Inflammatory macrophage treated with lipopolysaccharide for 1 hour (primary cell): ENCODE measurements at regions not wholly inside any gene's neighbourhood (a gene's known extent, or its start where the extent isn't known, plus 50 kb on each side); places are given as distances from the start of the nearest gene placed in this dataset.

Experiments
- DNase-seq, 2 donors: peaks; one replicate each; pipeline ENCODE4 v3.0.0-alpha.2; 2020 to 2022

DNA sequence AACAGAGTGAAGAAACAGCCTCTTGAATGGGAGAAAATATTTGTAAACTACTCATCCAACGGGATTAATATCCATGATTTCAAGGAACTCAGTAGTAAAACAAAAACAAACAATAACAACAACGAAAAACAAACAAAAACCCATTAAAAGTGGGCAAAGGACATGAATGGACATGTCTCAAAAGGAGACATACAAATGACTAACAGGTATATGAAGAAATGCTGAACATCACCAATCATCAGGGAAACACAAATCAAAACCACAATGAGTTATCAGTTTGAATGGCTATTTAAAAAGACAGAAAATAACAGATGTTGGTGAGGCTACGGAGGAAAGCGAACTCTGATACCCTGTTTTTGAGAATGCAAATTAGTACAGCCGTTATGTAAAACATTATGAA, 224.8 kb upstream of the NRXN1 start:
- no peak for DNase-seq

DNA sequence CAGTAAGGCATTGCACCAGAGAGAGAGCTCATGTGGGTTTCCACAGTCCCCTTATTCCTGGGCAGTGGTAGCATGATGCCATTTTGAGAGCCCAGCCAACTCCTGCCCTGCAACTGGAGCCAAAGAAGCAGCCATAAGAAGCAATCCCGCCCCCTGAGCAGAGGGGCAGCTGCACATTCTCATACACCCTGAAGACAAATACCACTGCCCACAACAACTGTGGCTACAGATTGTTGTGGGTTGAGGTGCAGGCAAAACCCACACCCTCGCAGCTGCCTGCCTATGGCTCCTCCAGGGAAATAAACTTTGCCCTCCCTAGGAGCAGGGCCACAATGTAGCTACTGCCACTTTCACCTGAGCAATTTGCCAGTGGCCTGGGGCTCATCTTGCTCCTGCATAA, 219.4 kb upstream of the NRXN1 start:
- no peak for DNase-seq

DNA sequence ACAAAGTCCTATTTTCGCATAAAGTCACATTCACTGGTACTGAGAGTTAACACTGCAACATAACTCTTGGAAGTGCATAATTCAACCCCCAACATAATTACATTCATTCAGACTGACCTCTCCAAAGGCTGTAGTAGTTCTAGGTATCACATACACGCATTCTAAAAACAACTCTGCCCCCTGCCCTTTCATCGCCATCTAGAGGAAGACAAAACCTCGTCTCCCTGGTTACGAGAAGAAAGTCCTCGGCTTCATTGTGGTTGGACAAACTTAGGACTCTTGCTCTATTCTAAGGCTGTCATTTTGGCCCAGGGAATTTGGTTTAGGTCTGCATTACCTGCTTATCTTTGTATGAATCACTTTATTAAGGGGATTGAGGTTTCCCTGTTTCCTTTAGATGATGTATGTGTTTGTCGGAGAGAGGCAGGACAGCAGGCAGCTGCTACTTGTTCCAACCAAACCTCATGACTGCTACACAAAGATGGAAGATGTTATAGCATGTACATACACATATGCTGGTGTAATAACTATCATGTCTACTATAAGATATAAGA, 215.4 kb upstream of the NRXN1 start:
- no peak for DNase-seq

DNA sequence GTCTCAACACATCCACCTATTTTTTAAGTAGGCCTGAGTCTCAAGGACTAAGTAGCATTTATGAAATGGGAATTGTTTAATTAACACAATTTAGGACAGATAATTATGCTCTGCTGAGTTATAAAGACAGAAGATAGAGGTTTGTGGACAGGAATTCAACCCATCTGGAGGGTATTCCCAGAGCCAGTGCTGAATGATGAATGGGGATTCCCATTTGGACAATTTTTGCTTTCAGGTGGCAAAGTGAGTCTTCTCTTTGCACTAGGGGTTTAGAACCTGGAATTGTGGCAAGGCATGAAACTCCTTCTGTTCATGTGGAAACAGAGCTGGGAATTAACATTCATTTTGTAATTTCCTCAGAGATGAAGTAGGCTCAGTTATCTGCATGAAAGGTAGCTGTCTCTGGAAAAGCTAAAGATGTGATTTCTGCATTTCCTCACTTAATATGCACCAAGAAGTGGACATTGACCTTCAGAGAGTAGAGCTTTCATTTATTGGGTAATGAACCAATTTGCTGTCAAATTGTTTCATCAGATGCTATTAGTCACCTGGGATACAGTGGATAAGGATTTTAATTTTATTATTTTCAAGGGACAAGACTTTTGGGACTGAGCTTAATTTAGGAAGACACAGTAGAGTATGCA, 212.1 kb upstream of the NRXN1 start:
- no peak for DNase-seq

DNA sequence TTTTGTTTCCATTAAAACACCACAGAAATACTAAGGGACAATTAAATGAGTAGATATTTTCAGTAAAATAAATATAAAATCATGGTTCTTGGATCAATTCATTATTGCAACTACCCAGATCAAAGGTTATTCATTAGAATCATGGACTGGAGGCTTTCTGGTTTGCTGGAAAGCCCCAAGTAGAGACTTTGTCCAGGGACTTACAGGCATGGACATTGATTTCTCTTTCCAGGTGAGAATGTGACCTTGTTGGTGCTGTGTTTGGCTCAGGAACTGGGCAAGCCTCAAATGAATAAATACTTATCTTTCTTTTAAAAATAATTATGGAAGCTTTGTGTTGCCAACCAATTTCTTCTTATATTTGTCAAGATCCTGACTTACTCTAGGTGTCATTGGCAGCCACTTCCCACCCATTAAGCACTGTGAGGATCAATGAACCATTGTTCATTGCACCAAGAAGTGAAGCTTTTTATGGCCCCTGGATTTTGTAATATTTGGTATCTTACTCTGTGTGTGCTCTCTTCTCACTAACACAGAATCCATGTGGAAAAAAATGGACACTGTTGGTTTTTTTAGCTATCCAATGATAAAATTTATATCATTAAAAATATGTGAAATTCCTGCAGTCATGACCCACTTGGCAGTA, 205.8 kb upstream of the NRXN1 start:
- DNase-seq = no peak

DNA sequence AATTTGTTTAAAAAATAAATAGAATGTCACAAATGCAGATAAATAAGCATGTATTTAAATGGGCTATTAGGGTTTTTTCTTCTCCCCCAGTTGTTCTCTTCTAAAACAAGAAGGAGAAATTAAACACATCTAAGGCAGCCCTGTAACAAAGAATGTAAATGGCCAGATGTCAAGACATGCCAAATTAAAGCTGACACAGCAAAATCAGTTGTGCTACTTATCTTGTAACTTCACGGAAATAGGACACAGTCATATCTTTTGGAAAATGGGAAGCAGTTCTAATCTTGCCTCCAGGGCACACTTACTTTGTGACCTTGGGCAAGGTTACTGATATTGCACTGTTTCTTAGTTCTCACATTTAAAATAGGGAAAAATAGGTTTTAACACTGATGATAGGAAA, 200.1 kb upstream of the NRXN1 start:
- DNase-seq = no peak

DNA sequence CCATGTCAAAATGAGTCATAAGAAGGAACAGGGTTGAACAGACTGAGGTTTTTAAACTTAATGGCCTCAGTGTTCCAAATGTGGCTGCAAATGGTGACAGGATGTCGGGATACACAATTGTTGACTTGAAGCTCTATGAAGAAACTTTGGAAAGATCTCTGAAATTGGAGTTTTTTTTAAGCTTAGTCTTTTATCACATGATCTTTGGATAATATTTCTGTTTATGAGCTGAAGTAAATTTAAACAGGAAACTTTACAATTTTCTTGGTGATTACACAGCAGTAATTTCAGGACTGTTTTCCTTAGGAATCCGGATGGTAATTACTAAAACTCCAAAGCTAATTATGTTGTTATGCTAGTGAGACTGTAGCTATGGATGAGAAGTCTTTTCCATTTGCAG, 199.1 kb upstream of the NRXN1 start:
- DNase-seq = no peak

DNA sequence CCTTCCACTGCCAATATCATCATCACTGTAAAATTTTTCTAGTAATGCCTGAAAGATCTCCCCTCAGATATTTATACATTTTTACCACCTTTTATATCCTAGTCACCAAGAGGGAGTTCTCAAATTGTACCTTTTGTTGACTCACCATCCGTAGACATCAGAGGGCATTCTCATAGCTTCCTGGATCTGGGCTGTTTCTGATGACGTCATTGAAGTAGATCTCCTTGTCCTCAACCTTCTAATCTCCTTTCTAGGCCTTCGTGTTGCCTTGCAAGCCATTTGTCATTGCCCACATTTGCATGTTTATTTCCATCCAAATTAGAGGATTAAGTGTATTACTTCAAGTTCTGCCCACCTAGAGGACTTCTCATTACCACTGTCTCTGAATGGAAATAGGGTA, 193.4 kb upstream of the NRXN1 start:
- no peak for DNase-seq

DNA sequence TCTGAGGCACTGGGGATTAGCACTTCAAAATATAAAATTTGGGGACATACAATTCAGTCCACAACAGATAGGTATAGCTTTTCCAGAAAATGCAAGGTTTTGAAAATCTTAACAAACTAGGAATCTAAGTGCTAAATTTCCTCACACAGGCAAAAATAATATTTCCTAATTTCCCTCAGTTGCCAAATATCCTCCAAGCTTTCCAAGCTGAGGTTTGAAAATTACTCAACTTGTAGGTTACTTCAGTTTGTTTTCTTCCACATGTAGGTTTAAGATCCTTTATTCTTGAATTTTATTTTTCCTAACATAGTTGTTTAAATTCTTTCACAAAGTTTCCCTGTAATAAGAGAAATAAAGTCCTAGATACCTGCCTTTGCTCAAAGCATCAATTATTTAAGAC, 192.9 kb upstream of the NRXN1 start:
- DNase-seq = no peak

DNA sequence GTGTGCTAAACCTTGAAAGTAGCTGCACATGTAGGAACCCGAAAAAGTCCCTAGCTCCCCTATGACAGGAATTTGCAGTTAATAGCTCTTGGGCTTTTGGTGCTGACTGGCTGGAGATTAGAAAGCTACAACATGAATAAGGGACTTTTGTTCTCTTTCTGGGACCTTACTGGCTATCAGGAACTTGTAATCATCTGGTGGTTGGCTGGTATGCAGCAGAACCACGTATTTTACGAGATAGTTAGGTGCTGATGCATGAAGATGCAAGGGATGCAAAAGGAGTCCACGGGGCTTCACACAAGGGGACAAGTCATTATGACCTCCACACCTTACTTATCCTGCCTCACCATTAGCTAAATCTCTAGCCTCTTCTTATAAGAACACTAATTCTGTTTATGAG, 190.2 kb upstream of the NRXN1 start:
- no peak for DNase-seq

DNA sequence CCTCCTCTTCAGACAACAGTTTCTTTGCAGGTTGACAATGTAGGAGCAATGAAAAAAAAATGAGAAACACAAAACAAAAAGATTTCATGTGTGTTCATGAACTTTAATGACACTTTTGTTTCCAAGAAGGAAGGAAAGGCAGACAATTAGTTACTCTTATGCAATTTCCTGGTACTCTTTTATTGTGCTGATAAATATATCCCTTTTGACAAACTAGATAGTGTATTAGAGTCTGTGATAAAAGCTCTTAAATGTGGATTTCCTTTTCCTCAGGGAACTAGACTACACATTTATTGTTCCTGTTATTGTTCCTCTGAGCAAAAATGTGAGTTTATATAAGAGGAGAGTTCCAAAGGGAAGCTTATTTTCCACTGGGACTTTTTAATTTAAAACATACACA, 188.7 kb upstream of the NRXN1 start:
- DNase-seq = no peak

DNA sequence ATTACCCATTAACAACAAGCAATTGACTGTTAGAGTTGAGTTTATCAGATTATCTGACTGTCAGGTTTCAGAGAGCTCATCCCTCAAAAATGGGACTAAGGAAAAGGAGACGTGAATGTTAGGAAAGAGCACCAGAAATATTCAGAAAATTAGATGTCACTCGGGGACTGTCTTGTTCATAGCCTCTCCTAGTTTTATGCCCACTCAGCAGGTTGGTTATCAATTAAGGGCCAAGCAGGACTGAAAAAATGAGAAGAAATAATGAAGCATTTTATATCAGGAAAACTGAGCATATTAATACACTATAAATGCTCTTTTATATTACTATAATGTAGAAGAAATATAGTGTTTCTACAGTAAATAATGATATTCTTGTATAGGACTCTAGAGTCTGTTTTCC, 188.1 kb upstream of the NRXN1 start:
- DNase-seq = no peak

DNA sequence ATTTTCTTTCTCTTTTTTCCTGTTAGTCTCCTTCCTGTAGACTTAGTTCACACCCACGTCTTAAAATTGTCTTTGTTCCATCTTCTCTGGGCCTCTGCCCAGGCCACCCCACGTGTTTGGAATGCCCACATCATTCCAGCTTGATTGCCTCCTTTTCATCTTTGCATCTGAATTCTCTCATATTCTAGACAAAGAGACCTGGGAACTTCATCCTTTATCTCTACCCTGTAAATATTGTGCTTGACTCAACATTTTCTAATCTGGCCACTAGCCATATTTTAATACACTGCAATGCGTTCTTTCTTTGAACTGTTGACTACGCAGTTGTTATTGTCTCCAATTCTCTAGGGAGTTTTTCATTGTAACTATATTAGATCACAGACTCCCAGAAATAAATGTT, 187.5 kb upstream of the NRXN1 start:
- no peak for DNase-seq

DNA sequence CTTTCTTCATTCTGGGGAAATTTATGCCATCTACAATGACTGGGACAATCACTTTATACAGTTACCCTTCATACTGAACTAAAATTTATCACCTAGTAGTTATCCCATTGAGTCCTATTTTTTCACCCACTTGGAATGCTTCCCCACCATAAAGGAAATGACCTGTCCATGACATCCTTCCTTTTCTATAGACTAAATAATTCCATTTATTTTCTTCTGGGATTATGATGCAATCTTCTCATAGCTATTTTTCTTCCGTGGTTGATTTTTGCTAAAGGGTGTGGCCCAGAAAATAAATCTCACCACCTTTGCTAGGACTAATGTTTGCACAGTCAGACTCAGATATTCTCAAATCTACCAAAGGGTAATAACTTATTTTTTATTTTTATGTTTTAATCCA, 186.1 kb upstream of the NRXN1 start:
- no peak for DNase-seq

DNA sequence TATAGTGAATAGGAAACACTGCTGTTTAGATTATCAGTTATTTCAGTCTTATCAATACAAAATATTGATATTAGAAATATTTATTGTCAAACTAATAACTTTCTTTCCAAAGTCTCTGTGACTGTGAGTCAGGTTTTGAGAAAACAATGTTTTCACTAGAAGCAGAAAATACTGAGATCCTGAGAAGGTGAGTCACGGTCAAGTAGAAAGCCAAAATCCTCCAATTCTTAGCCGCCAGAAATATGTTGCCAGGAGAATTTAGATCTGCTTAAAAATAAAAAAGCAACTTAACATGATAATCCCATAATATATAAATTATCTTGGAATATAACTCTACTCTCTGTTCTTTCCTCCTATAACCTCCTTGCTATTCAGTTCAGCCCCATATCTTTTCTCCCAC, 181.9 kb upstream of the NRXN1 start:
- DNase-seq = no peak

DNA sequence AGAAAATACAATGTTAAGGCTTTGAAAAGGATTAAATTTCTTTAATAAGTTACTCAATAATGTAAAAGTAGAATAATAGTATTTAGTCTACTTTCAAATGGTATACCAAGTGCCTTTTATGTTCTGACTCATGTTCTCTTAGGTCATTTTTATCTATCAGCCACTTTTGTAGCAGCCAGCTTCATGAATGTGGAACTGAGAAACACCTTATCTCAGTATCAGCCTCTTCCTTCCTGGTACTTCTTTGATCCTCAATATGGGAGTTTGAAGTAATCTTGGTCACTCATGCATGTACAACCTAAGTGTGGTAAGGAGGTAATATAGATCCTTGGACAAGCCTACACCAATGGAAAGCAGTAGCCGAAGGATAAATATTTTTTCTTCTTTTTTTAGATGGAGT, 180.4 kb upstream of the NRXN1 start:
- no peak for DNase-seq

DNA sequence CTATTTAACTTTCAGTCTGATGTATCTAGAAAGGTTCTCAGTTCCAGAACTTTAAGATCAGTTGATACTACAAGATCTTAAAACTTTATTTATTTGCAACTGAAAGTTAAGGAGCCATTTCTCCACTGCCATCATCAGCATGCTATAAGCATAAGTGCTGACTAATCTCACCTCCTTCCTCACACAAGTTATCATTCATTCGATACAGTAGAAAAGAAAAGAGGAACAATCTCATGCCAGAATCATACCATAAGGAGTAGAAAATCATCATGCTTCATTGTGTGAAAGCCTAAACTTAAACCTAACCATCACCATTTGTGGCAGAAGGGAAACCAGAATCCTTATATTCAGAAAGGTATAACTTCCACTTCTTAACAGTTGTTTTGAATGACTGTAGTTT, 176.6 kb upstream of the NRXN1 start:
- DNase-seq = no peak

DNA sequence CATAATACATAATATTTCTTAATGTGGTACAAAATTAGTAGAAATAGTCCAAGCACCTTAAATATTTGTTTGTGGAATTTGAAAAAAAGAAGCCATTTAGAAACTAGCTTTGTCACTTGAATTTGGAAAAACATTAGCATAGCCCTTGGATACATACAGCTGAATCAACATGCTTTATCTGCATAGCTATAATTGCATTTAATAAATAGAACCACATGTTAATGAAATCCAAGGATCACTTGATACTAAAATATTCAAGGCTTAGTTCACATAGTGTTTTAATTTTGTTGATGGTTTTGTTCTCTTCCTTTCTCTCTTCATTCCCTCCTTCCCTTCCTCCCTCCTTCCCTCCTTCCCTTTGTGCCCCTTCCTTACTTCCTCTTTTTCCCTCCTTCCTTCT, 169.4 kb upstream of the NRXN1 start:
- DNase-seq = no peak

DNA sequence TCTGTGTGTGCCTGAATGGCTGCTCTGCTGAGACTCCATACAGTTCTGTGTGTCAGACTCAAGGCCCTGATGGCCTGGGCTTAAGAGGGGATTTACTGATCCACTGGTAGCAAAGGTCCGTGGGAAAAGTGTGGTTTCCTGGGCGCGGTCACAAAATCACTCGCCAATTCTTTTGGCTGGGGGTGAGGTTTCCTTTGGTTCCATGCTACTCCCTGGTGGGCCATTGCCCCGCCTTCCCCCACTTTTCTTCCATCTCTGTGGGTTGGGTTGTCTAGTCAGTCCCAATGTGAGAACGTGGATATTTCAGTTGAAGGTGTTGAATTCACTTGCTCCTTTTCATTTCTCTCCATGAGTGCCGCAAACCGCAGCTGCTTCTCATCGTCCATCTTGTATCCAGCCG, 162.7 kb upstream of the NRXN1 start:
- no peak for DNase-seq

DNA sequence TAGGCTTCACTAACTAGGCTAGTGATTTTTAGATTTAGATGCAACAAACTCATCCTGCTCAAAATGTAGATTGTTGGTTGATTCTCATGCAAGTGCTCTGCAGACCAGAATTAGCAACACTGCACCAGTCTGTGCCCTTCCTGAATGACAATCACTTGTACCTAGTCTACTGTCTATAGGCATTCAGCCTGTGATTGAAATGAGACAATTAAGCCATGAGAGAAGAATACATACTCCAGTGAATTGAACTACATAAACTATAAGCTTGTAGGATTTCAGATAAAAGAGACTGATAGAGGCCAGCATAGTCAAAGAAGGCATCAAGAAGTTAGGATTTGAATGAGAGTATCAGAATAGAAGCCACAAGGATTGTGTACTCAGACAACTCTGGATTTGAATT, 138.3 kb upstream of the NRXN1 start:
- no peak for DNase-seq

DNA sequence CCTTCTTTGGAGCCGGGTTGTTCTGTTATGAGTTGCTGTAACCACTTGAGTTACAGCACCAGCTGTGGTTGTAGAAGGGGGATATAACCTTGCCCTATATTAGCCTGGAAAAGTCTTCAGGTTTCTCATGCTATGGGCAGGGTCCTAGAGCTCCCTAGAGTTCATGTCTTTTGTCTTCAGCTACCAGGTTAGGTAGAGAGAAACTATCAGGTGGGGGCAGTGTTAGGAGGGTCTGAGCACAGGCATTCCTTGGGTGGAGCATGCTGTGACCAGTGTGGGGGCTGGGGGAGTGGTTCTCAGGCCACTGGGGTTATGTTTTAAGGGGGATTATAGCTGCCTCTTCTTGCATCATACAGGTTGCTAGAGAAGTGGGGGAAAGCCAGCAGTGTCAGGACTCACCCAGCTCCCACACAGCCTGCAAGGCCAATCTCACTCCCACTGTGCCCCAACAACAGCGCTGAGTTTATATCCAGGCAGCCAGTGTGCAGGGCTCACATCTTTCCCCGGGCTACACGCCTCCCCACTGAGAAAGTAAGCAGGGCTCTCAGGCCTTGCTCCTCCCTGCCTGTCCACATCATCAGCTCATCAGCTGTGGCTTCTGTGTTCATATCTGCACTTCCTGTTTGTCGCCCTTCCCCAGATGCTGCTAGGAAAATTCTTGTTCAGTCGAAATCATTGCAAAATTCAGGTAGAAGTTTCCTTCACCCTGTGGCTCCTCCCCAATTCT, 133.8 kb upstream of the NRXN1 start:
- no peak for DNase-seq

DNA sequence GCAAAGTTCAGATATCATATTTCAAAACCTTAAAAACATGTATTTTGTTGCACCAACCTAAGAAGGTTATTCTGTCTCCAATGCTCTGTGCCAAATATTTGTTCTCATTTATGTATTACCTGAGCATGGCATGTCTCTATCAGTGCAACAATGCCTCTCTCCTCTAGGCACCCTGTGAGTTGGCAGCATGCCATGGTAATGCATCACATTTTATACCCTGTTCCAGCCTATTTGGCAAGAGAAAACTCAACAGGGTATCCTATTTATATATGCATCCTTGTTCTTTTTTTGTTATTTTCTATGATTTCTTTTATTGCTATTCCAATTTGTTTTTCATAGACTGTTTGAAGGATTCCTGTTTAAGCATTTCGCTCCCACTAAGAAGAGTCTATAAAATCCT, 126.3 kb upstream of the NRXN1 start:
- DNase-seq = no peak

DNA sequence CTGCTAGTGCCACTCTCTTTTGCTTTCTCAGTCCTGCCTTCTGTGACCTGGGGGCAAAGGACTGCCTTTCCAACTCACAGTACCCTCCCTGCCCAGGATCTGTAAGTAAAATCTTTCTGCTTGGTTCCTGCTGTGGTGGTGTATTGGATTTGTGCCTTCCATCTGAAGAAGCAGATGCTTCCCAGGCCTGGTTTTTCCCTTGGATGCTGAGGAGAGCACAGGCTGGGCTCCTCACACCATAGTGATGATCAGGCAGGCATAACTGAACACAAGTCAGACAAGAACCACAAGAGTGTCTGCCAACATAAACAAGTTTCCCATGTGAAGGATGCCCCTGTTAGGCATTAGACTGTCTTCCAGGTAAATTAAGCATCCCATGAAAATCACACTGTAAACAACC, 121.3 kb upstream of the NRXN1 start:
- no peak for DNase-seq

DNA sequence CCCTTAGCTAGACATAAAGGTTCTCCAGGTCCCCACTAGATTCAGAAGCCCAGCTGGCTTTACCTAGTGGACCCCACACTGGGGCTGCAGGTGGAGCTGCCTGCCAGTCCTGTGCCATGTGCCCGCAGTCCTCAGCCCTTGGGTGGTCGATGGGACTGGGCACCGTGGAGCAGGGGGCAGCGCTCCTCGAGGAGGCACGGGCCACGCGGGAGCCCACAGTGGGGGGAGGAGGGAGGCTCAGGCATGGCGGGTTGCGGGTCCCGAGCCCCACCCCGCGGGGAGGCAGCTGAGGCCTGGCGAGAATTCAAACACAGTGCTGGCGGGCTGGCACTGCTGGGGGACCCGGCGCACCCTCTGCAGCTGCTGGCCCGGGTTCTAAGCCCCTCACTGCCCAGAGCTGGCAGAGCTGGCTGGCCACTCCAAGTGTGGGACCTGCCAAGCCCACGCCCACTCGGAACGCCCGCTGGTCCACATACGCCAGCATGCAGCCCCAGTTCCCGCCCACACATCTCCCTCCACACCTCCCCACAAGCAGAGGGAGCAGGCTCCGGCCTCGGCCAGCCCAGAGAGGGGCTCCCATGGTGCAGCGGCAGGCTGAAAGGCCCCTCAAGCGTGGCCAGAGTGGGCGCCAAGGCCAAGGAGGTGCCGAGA, 119.7 kb upstream of the NRXN1 start:
- no peak for DNase-seq
